T-cell (primary cell): ENCODE measurements at regions not wholly inside any gene's neighbourhood (a gene's known extent, or its start where the extent isn't known, plus 50 kb on each side); places are given as distances from the start of the nearest gene placed in this dataset.
"Not testable (repeated sequence)": the region's sequence is repeated elsewhere in the genome, so short reads cannot be mapped to it uniquely, and the experiment has no call there.

Experiments used
- ATAC-seq, 4 experiments: fragments of 200-7000 bp in 3 of 4; fragments of 150-1000 bp in 1 of 4; cut with Tn5 transposase; replicated peaks in 1 of 4; 1 replicate in 3 of 4; 2 replicates in 1 of 4; pipeline ENCODE4 v1.10.0; 2021; ENCODE audit warnings: moderate library complexity in 3 of 4, mild to moderate bottlenecking in 2 of 4, moderate number of reproducible peaks in 1 of 4
- CTCF ChIA-PET, 2 donors: fragments of 300-600 bp; sonication (Branson Sonifier 250); formaldehyde crosslinking; loops; one replicate each; lab custom pipeline; 2022; ENCODE audit warnings: antibody characterized with exemption in 2 of 2; lab: Charles Lee
- POLR2A ChIA-PET, 2 donors: fragments of 300-600 bp; sonication (Branson Sonifier 250); formaldehyde crosslinking; loops; one replicate each; lab custom pipeline; 2022; ENCODE audit warnings: antibody characterized with exemption in 2 of 2; lab: Charles Lee
- DNase-seq, 35 experiments: peaks; one replicate each; pipeline versions ENCODE4 v3.0.0 to v3.0.0-alpha.2; 2013 to 2023
- H3K27ac ChIP-seq: one replicate; pipeline ENCODE4 v1.5.1; 2013; ENCODE audit warnings: low read length
- H3K27me3 ChIP-seq, 2 experiments: replicated peaks in 1 of 2; 1 replicate in 1 of 2; 2 replicates in 1 of 2; pipeline versions ENCODE4 v1.6.1 to v1.7.0; 2013; ENCODE audit warnings: low read length in 1 of 2, mixed read lengths in 1 of 2; ENCODE audit not compliant: control insufficient read depth in 2 of 2, insufficient read depth in 2 of 2; ENCODE audit errors: extremely low read depth in 1 of 2
- H3K36me3 ChIP-seq, 2 donors: 1 replicate in 1 of 2; 2 replicates in 1 of 2; pipeline versions ENCODE4 v1.6.1 to v1.7.0; 2013; ENCODE audit warnings: low read length in 1 of 2; ENCODE audit not compliant: control insufficient read depth in 2 of 2, insufficient read depth in 1 of 2; ENCODE audit errors: extremely low read depth in 1 of 2
- H3K4me1 ChIP-seq, 2 experiments: 1 replicate in 1 of 2; 2 replicates in 1 of 2; pipeline versions ENCODE4 v1.6.1 to v1.7.0; 2013; ENCODE audit warnings: low read length in 2 of 2, mixed read lengths in 1 of 2; ENCODE audit not compliant: insufficient read depth in 2 of 2, control insufficient read depth in 1 of 2; ENCODE audit errors: extremely low read depth in 1 of 2
- H3K4me3 ChIP-seq, 2 donors: 1 replicate in 1 of 2; 2 replicates in 1 of 2; pipeline versions ENCODE4 v1.5.1 to v1.7.0; 2013; ENCODE audit warnings: mild to moderate bottlenecking in 2 of 2, low read length in 1 of 2, moderate library complexity in 1 of 2; ENCODE audit not compliant: control insufficient read depth in 1 of 2; ENCODE audit errors: extremely low read depth in 1 of 2
- H3K9me3 ChIP-seq: 2 replicates; pipeline ENCODE4 v1.7.0; 2013
- H3K27ac Mint-ChIP-seq, 2 donors: one replicate each; pipeline ENCODE4 v1.8.0; 2020 to 2021; ENCODE audit warnings: mild to moderate bottlenecking in 2 of 2, mixed read lengths in 2 of 2
- H3K27me3 Mint-ChIP-seq, 2 donors: one replicate each; pipeline ENCODE4 v1.8.0; 2021 to 2022; ENCODE audit warnings: mixed read lengths in 2 of 2
- H3K36me3 Mint-ChIP-seq: one replicate; pipeline ENCODE4 v1.8.0; 2021; ENCODE audit warnings: mixed read lengths
- H3K4me1 Mint-ChIP-seq, 3 donors: one replicate each; pipeline ENCODE4 v1.8.0; 2020 to 2022; ENCODE audit warnings: mixed read lengths in 3 of 3, mild to moderate bottlenecking in 1 of 3
- H3K4me3 Mint-ChIP-seq, 3 donors: one replicate each; pipeline ENCODE4 v1.8.0; 2020 to 2022; ENCODE audit warnings: mild to moderate bottlenecking in 3 of 3, mixed read lengths in 3 of 3, moderate library complexity in 3 of 3
- H3K9me3 Mint-ChIP-seq, 3 donors: one replicate each; pipeline ENCODE4 v1.8.0; 2020 to 2022; ENCODE audit warnings: mixed read lengths in 3 of 3
- WGBS: methylation state at CpG from one replicate; pipeline ENCODE4 v1.1.5; 2013; ENCODE audit warnings: missing lambda C conversion rate; ENCODE audit not compliant: insufficient coverage; 5-methylcytosine and 5-hydroxymethylcytosine counted together

- ATAC-seq (no peak), DNase-seq (no peak)
- H3K27ac Mint-ChIP-seq = no peak overlapping the region
- no peaks in the 10 kb centered on the region for H3K4me1 Mint-ChIP-seq
- ChIA-PET POLR2A (no interaction called here), CTCF (no interaction called here)
- H3K4me3 ChIP-seq = no peak overlapping the region
- no peaks in the 10 kb centered on the region for H3K36me3 ChIP-seq
- H3K4me3 Mint-ChIP-seq = no peak overlapping the region
- no peaks in the 10 kb centered on the region for H3K9me3 Mint-ChIP-seq
- no peaks in the 10 kb centered on the region for H3K36me3 Mint-ChIP-seq
- no peak overlapping the region for H3K27ac ChIP-seq
- no peaks in the 10 kb centered on the region for H3K4me1 ChIP-seq
- no peaks in the 10 kb centered on the region for H3K9me3 ChIP-seq
- peaks cover 0 to 8% of the 10 kb centered on the region in 2 experiments for H3K27me3 ChIP-seq
- WGBS = 100% methylated on average over 1 of the region's 2 CpGs
- peaks cover 4 to 10% of the 10 kb centered on the region in 2 donors for H3K27me3 Mint-ChIP-seq
Observed at GRCh38 chr13:91249861-91250260, 97.6 kb upstream of the MIR17HG start.

GRCh38 chr13:91251573-91251972, 95.9 kb upstream of the MIR17HG start:
- WGBS = no CpG with 5 or more reads among the region's 4 CpGs
- H3K36me3 ChIP-seq, H3K9me3 Mint-ChIP-seq, H3K27ac ChIP-seq, H3K4me3 ChIP-seq, H3K27me3 ChIP-seq, H3K4me1 Mint-ChIP-seq, H3K36me3 Mint-ChIP-seq, POLR2A ChIA-PET, ATAC-seq, H3K27me3 Mint-ChIP-seq, H3K4me3 Mint-ChIP-seq, H3K4me1 ChIP-seq, DNase-seq, H3K27ac Mint-ChIP-seq, CTCF ChIA-PET, H3K9me3 ChIP-seq: not testable (repeated sequence)

GRCh38 chr13:91264484-91264883, 83.0 kb upstream of the MIR17HG start:
- ATAC-seq = no peak

GRCh38 chr13:91269237-91269636, 78.2 kb upstream of the MIR17HG start:
- POLR2A ChIA-PET = no interaction called here
- H3K36me3 Mint-ChIP-seq = no peaks in the 10 kb centered on the region
- CTCF ChIA-PET = no interaction called here
- no peak overlapping the region for H3K27ac Mint-ChIP-seq
- no peak overlapping the region for H3K4me3 Mint-ChIP-seq
- H3K27me3 ChIP-seq = peaks cover 0 to 11% of the 10 kb centered on the region in 2 experiments
- no peak overlapping the region for H3K27ac ChIP-seq
- H3K4me3 ChIP-seq = no peak overlapping the region
- H3K9me3 ChIP-seq = no peaks in the 10 kb centered on the region
- peaks cover 0 to 6% (median 3%) of the 10 kb centered on the region in 3 donors for H3K4me1 Mint-ChIP-seq
- no peaks in the 10 kb centered on the region for H3K4me1 ChIP-seq
- no peaks in the 10 kb centered on the region for H3K36me3 ChIP-seq
- ATAC-seq = no peak
- H3K27me3 Mint-ChIP-seq = peaks cover 6% of the 10 kb centered on the region in 2 donors
- WGBS = no CpG with 5 or more reads among the region's 1 CpG
- no peak for DNase-seq
- H3K9me3 Mint-ChIP-seq = peaks cover 8 to 18% (median 9%) of the 10 kb centered on the region in 3 donors

More at GRCh38 chr13:91264484-91264883, 83.0 kb upstream of the MIR17HG start:
- H3K4me1 ChIP-seq = no peaks in the 10 kb centered on the region
- H3K9me3 ChIP-seq = no peaks in the 10 kb centered on the region
- ChIA-PET CTCF (no interaction called here), POLR2A (no interaction called here)
- Mint-ChIP-seq H3K27ac (no peak overlapping the region), H3K4me1 (no peaks in the 10 kb centered on the region), H3K9me3 (peaks cover 10 to 27% (median 11%) of the 10 kb centered on the region in 3 donors), H3K27me3 (peaks cover 6 to 7% of the 10 kb centered on the region in 2 donors), H3K36me3 (no peaks in the 10 kb centered on the region), H3K4me3 (no peak overlapping the region)
- no peak overlapping the region for H3K27ac ChIP-seq
- no CpG with 5 or more reads among the region's 2 CpGs for WGBS
- no peaks in the 10 kb centered on the region for H3K36me3 ChIP-seq
- H3K27me3 ChIP-seq = peaks cover 0 to 9% of the 10 kb centered on the region in 2 experiments
- no peak for DNase-seq
- H3K4me3 ChIP-seq = no peak overlapping the region

GRCh38 chr13:91270031-91270430, 77.5 kb upstream of the MIR17HG start:
- CTCF ChIA-PET = interaction anchor here in 1 of 2 donors (0.6 kb wide), 1 partner anchor 173 kb away, joined by 3 read pairs; no protein-coding TSS in a partner anchor
- no peak for ATAC-seq
- H3K27ac Mint-ChIP-seq = no peak overlapping the region

GRCh38 chr13:91272235-91272777, 75.2 kb upstream of the MIR17HG start:
- Histone ChIP-seq H3K9me3 (no peaks in the 10 kb centered on the region), H3K4me3 (no peak overlapping the region), H3K27ac (no peak overlapping the region), H3K27me3 (peaks cover 0 to 2% of the 10 kb centered on the region in 2 experiments), H3K36me3 (no peaks in the 10 kb centered on the region), H3K4me1 (no peaks in the 10 kb centered on the region)
- DNase-seq = no peak
- ChIA-PET POLR2A (no interaction called here), CTCF (no interaction called here)
- H3K27me3 Mint-ChIP-seq = peaks cover 5 to 7% of the 10 kb centered on the region in 2 donors
- no peaks in the 10 kb centered on the region for H3K36me3 Mint-ChIP-seq
- H3K4me1 Mint-ChIP-seq = peaks cover 0 to 6% (median 3%) of the 10 kb centered on the region in 3 donors
- WGBS = 98% methylated on average over 8 of the region's 9 CpGs
- no peaks in the 10 kb centered on the region for H3K9me3 Mint-ChIP-seq
- no peak overlapping the region for H3K27ac Mint-ChIP-seq
- no peak overlapping the region for H3K4me3 Mint-ChIP-seq
- ATAC-seq = no peak

More at GRCh38 chr13:91270031-91270430, 77.5 kb upstream of the MIR17HG start:
- Mint-ChIP-seq H3K27me3 (peaks cover 6% of the 10 kb centered on the region in 2 donors), H3K36me3 (no peaks in the 10 kb centered on the region), H3K4me1 (peaks cover 0 to 6% (median 3%) of the 10 kb centered on the region in 3 donors), H3K9me3 (peaks cover 4 to 11% (median 8%) of the 10 kb centered on the region in 3 donors), H3K4me3 (no peak overlapping the region)
- Histone ChIP-seq H3K4me1 (no peaks in the 10 kb centered on the region), H3K27ac (no peak overlapping the region), H3K27me3 (peaks cover 0 to 11% of the 10 kb centered on the region in 2 experiments), H3K36me3 (no peaks in the 10 kb centered on the region), H3K4me3 (no peak overlapping the region), H3K9me3 (no peaks in the 10 kb centered on the region)
- WGBS = no CpG with 5 or more reads among the region's 3 CpGs
- POLR2A ChIA-PET = no interaction called here
- DNase-seq = no peak
